Stimulated activated memory B cell treated with anti-CD40 and anti-IgM and Interleukin-4, amounts not matched to agents 10 μg/mL and 1 μg/mL and 100 μg/mL, for 72 hours (primary cell): ENCODE measurements at regions not wholly inside any gene's neighbourhood (a gene's known extent, or its start where the extent isn't known, plus 50 kb on each side); places are given as distances from the start of the nearest gene placed in this dataset.
"Not testable (repeated sequence)": the region's sequence is repeated elsewhere in the genome, so short reads cannot be mapped to it uniquely, and the experiment has no call there.

Experiments
- ATAC-seq: fragments of 150-1000 bp; cut with Tn5 transposase; 2 replicates; pipeline ENCODE4 v1.10.0; 2021
- H3K27ac Mint-ChIP-seq: one replicate; pipeline ENCODE4 v1.8.0; 2022; ENCODE audit warnings: mild to moderate bottlenecking, mixed read lengths
- H3K27me3 Mint-ChIP-seq: one replicate; pipeline ENCODE4 v1.8.0; 2022; ENCODE audit warnings: mixed read lengths
- H3K36me3 Mint-ChIP-seq: one replicate; pipeline ENCODE4 v1.8.0; 2022; ENCODE audit warnings: mixed read lengths
- H3K4me1 Mint-ChIP-seq: one replicate; pipeline ENCODE4 v1.8.0; 2022; ENCODE audit warnings: mixed read lengths
- H3K4me3 Mint-ChIP-seq: one replicate; pipeline ENCODE4 v1.8.0; 2022; ENCODE audit warnings: mild to moderate bottlenecking, moderate library complexity, mixed read lengths
- H3K9me3 Mint-ChIP-seq: one replicate; pipeline ENCODE4 v1.8.0; 2022; ENCODE audit warnings: mixed read lengths

GRCh38 chr4:120550624-120551220 lies 371.8 kb downstream of the PRDM5 start:
- H3K27me3 Mint-ChIP-seq, H3K36me3 Mint-ChIP-seq, H3K27ac Mint-ChIP-seq, H3K9me3 Mint-ChIP-seq, H3K4me1 Mint-ChIP-seq, ATAC-seq, H3K4me3 Mint-ChIP-seq: not testable (repeated sequence)

GRCh38 chr4:120549011-120549570 lies 373.4 kb downstream of the PRDM5 start:
- Mint-ChIP-seq H3K4me1 (no peaks in the 10 kb centered on the region), H3K4me3 (no peak overlapping the region), H3K9me3 (no peaks in the 10 kb centered on the region), H3K36me3 (no peaks in the 10 kb centered on the region), H3K27me3 (no peaks in the 10 kb centered on the region), H3K27ac (no peak overlapping the region)
- ATAC-seq: no peak

- Mint-ChIP-seq H3K36me3 (no peaks in the 10 kb centered on the region), H3K9me3 (no peaks in the 10 kb centered on the region), H3K4me3 (no peak overlapping the region), H3K4me1 (no peaks in the 10 kb centered on the region), H3K27ac (no peak overlapping the region), H3K27me3 (no peaks in the 10 kb centered on the region)
- ATAC-seq: no peak
Observed at GRCh38 chr4:120545391-120545790, 377.1 kb downstream of the PRDM5 start.

GRCh38 chr4:120544838-120545237 lies 377.7 kb downstream of the PRDM5 start:
- ATAC-seq: no peak
- H3K27me3 Mint-ChIP-seq: no peaks in the 10 kb centered on the region
- H3K36me3 Mint-ChIP-seq: no peaks in the 10 kb centered on the region
- no peaks in the 10 kb centered on the region for H3K4me1 Mint-ChIP-seq
- H3K27ac Mint-ChIP-seq: no peak overlapping the region
- no peaks in the 10 kb centered on the region for H3K9me3 Mint-ChIP-seq
- H3K4me3 Mint-ChIP-seq: no peak overlapping the region

GRCh38 chr4:120540625-120541024 lies 381.9 kb downstream of the PRDM5 start:
- no peak overlapping the region for H3K4me3 Mint-ChIP-seq
- H3K27me3 Mint-ChIP-seq: no peaks in the 10 kb centered on the region
- H3K27ac Mint-ChIP-seq: no peak overlapping the region
- ATAC-seq: no peak
- H3K36me3 Mint-ChIP-seq: no peaks in the 10 kb centered on the region
- H3K9me3 Mint-ChIP-seq: no peaks in the 10 kb centered on the region
- H3K4me1 Mint-ChIP-seq: no peaks in the 10 kb centered on the region

GRCh38 chr4:120536884-120537283 lies 385.6 kb downstream of the PRDM5 start:
- H3K27me3 Mint-ChIP-seq: no peaks in the 10 kb centered on the region
- peaks cover 8% of the 10 kb centered on the region for H3K9me3 Mint-ChIP-seq
- no peak for ATAC-seq
- H3K27ac Mint-ChIP-seq: no peak overlapping the region
- no peaks in the 10 kb centered on the region for H3K36me3 Mint-ChIP-seq
- no peaks in the 10 kb centered on the region for H3K4me1 Mint-ChIP-seq
- H3K4me3 Mint-ChIP-seq: no peak overlapping the region

- no peak for ATAC-seq
- H3K9me3 Mint-ChIP-seq: peaks cover 12% of the 10 kb centered on the region
- no peaks in the 10 kb centered on the region for H3K27me3 Mint-ChIP-seq
Observed at GRCh38 chr4:120528428-120528827, 394.1 kb downstream of the PRDM5 start.

GRCh38 chr4:120526033-120526432 lies 396.5 kb downstream of the PRDM5 start:
- Mint-ChIP-seq H3K4me3 (no peak overlapping the region), H3K27me3 (no peaks in the 10 kb centered on the region), H3K9me3 (peaks cover 5% of the 10 kb centered on the region), H3K27ac (no peak overlapping the region), H3K36me3 (no peaks in the 10 kb centered on the region), H3K4me1 (no peaks in the 10 kb centered on the region)
- ATAC-seq: no peak

More at GRCh38 chr4:120528428-120528827, 394.1 kb downstream of the PRDM5 start:
- Mint-ChIP-seq H3K27ac (no peak overlapping the region), H3K4me1 (no peaks in the 10 kb centered on the region), H3K4me3 (no peak overlapping the region), H3K36me3 (no peaks in the 10 kb centered on the region)

GRCh38 chr4:120525106-120525505 lies 397.4 kb downstream of the PRDM5 start:
- no peaks in the 10 kb centered on the region for H3K4me1 Mint-ChIP-seq
- no peak overlapping the region for H3K27ac Mint-ChIP-seq
- H3K4me3 Mint-ChIP-seq: no peak overlapping the region
- no peaks in the 10 kb centered on the region for H3K27me3 Mint-ChIP-seq
- no peak for ATAC-seq
- H3K9me3 Mint-ChIP-seq: peaks cover 5% of the 10 kb centered on the region
- H3K36me3 Mint-ChIP-seq: no peaks in the 10 kb centered on the region

GRCh38 chr4:120524237-120524636 lies 398.3 kb downstream of the PRDM5 start:
- peaks cover 5% of the 10 kb centered on the region for H3K9me3 Mint-ChIP-seq

GRCh38 chr4:120520761-120521160 lies 401.8 kb downstream of the PRDM5 start:
- Mint-ChIP-seq H3K4me1 (no peaks in the 10 kb centered on the region), H3K9me3 (peaks cover 5% of the 10 kb centered on the region), H3K27ac (no peak overlapping the region), H3K36me3 (no peaks in the 10 kb centered on the region), H3K27me3 (no peaks in the 10 kb centered on the region), H3K4me3 (no peak overlapping the region)
- no peak for ATAC-seq

More at GRCh38 chr4:120524237-120524636, 398.3 kb downstream of the PRDM5 start:
- no peak for ATAC-seq
- H3K4me1 Mint-ChIP-seq: no peaks in the 10 kb centered on the region
- no peaks in the 10 kb centered on the region for H3K36me3 Mint-ChIP-seq
- no peak overlapping the region for H3K27ac Mint-ChIP-seq
- H3K27me3 Mint-ChIP-seq: no peaks in the 10 kb centered on the region
- H3K4me3 Mint-ChIP-seq: no peak overlapping the region

- no peak overlapping the region for H3K27ac Mint-ChIP-seq
- no peak overlapping the region for H3K4me3 Mint-ChIP-seq
- no peaks in the 10 kb centered on the region for H3K27me3 Mint-ChIP-seq
- H3K9me3 Mint-ChIP-seq: peaks cover 6% of the 10 kb centered on the region
- no peaks in the 10 kb centered on the region for H3K4me1 Mint-ChIP-seq
- no peaks in the 10 kb centered on the region for H3K36me3 Mint-ChIP-seq
- no peak for ATAC-seq
Observed at GRCh38 chr4:120517966-120518365, 404.6 kb downstream of the PRDM5 start.

- no peak overlapping the region for H3K27ac Mint-ChIP-seq
- no peaks in the 10 kb centered on the region for H3K36me3 Mint-ChIP-seq
- H3K4me3 Mint-ChIP-seq: no peak overlapping the region
- H3K4me1 Mint-ChIP-seq: no peaks in the 10 kb centered on the region
- no peaks in the 10 kb centered on the region for H3K27me3 Mint-ChIP-seq
- H3K9me3 Mint-ChIP-seq: peaks cover 11% of the 10 kb centered on the region
- no peak for ATAC-seq
Observed at GRCh38 chr4:120509719-120510118, 412.8 kb downstream of the PRDM5 start.

- Mint-ChIP-seq H3K4me1 (no peaks in the 10 kb centered on the region), H3K36me3 (no peaks in the 10 kb centered on the region), H3K9me3 (peaks cover 11% of the 10 kb centered on the region), H3K27ac (no peak overlapping the region), H3K4me3 (no peak overlapping the region), H3K27me3 (no peaks in the 10 kb centered on the region)
- ATAC-seq: no peak
Observed at GRCh38 chr4:120509222-120509621, 413.3 kb downstream of the PRDM5 start.

- no peak overlapping the region for H3K4me3 Mint-ChIP-seq
- no peak for ATAC-seq
- H3K27ac Mint-ChIP-seq: no peak overlapping the region
- H3K9me3 Mint-ChIP-seq: peaks cover 11% of the 10 kb centered on the region
- H3K36me3 Mint-ChIP-seq: no peaks in the 10 kb centered on the region
- H3K27me3 Mint-ChIP-seq: no peaks in the 10 kb centered on the region
- H3K4me1 Mint-ChIP-seq: no peaks in the 10 kb centered on the region
Observed at GRCh38 chr4:120508036-120508435, 414.5 kb downstream of the PRDM5 start.

GRCh38 chr4:120506536-120506935 lies 416.0 kb downstream of the PRDM5 start:
- Mint-ChIP-seq H3K27ac (no peak overlapping the region), H3K4me3 (no peak overlapping the region), H3K27me3 (no peaks in the 10 kb centered on the region), H3K4me1 (no peaks in the 10 kb centered on the region), H3K36me3 (no peaks in the 10 kb centered on the region), H3K9me3 (peaks cover 11% of the 10 kb centered on the region)
- no peak for ATAC-seq
